SH-SY5Y (cell line): ENCODE measurements at regions not wholly inside any gene's neighbourhood (a gene's known extent, or its start where the extent isn't known, plus 50 kb on each side); places are given as distances from the start of the nearest gene placed in this dataset.

Experiments used
- GATA2 ChIP-seq: IDR thresholded peaks from 2 replicates; pipeline ENCODE4 v1.6.1; 2011; ENCODE audit warnings: mild to moderate bottlenecking, low read depth, low read length
- GATA3 ChIP-seq: IDR thresholded peaks from 2 replicates; pipeline ENCODE4 v1.6.1; 2011; ENCODE audit warnings: low read depth, mild to moderate bottlenecking, low read length, moderate library complexity

- no peak for TF ChIP-seq GATA3
- no peak for TF ChIP-seq GATA2
Observed at GRCh38 chr18:60122339-60122738, 222.5 kb downstream of the PMAIP1 start.

DNA sequence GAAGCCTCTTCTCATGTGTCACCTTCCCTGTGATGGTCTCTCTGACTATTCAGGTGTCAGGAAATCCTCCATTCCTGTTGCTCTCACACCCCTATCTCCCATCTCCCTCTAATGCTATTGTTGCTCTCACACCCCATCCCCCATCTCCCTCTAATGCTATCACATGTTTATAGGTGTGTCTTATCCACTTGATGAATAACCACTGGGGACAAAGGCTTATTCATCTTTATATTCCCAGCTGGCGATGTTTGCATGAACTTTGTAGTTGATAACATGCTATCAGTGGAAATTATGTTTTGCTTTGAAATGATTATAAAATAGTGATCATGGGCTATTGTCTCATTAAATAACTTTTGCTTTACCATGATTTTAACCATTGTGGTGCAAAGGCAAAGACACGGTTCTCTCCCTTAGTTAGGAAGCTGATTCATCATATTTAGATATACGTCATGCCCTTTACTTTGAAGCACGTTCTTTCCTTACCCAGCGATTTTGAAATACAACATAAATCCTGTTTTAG is 220.5 kb downstream of the PMAIP1 start:
- no peak for TF ChIP-seq GATA2
- no peak for TF ChIP-seq GATA3

DNA sequence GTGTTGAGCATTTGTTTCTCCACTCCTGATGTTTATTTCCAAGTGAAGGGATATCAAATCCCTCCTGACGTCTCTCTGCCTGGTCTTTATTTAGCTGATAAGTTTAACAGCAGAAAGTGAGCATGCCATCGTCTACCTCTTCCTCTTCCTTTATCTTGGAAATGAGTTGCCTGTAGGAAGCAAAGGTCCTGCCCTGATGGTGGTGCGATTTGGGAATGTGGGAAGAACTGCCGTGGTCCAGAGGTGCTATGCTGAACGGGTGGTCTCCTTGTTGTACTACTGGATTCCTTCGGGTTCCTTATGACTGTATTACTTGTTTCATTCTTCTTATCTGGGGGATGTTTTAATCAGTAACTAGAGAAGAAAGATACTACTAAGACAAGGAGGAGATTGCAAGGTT is 217.5 kb downstream of the PMAIP1 start:
- TF ChIP-seq GATA3: no peak
- no peak for TF ChIP-seq GATA2

GRCh38 chr18:60113396-60113795 is 213.6 kb downstream of the PMAIP1 start:
- TF ChIP-seq GATA3 (no peak), GATA2 (no peak)

GRCh38 chr18:60112369-60112768 is 212.6 kb downstream of the PMAIP1 start:
- TF ChIP-seq GATA2: no peak
- no peak for TF ChIP-seq GATA3

DNA sequence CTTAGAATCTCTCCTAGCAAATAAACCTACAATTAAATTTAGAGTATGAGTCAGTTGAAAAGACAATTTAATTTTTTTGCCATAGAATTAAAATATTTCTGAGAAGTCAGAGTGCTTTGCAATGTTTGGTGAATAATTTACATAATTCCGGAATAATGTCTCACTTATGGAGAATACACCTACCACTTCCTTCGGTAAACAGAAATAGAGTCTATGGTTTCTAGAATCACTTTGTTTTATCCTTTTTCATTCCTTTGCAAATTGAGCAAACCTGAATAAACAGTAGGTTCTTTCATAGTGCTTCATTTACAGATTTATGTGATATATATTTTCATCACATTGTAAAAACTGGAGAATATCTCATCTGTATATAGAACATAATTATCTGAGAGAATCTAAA is 211.7 kb downstream of the PMAIP1 start:
- TF ChIP-seq GATA2: no peak
- no peak for TF ChIP-seq GATA3

DNA sequence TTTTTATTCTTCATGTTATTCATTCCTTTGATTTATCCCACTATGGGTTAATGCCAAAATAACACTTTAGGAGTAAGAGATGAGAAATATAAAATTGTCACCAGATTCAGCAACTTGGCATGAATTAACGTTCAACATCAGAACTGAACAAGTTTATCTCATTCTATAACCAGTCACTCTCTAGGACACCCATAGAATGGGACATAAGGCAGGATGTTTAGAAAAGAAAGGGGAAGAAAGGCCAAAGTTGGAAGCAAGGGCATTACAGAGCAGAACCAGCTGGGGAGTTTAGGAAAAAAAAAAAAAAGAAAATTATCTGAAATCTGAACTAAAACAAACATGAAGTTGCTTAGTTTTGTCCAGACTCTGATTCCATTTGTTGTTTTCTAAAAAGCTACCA is 211.0 kb downstream of the PMAIP1 start:
- TF ChIP-seq GATA2 (no peak), GATA3 (no peak)

DNA sequence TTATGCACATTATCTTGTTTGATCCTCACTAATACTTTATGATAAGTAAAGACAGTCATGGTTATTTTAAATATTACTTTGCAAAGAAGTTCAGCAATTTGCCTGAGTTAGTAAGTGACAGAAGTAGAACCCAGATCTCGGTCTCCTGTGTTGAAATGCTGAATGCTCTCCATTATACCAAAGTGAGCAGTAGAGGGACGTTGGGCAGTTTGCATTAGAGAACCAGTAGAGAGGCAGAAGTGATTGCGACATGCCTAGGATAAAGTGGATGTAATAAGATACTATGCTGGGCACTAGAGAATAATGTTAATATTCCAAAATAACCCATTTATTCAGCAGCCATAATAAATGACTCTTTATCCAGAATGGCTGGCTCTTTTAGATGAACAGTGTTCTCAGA is 201.0 kb downstream of the PMAIP1 start:
- TF ChIP-seq GATA3: no peak
- no peak for TF ChIP-seq GATA2

DNA sequence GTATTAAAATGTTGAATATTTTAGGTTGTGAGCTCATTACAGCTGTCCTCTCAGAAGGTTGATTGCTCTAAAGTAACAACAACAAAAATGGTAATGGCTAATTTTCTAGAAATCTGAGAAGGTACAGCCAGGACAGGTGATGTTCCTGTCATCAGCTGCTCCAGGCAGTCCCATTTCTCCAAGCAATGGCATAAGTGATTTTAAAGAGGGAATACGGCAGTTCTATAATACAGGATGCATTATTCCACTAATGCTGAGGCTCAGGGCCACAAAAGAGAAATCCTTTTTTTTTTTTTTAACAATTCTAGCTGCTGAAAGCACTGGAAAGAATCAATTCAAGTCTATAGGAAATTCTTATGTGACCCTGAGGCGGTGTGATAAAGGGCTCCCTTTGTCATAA is 199.9 kb downstream of the PMAIP1 start:
- no peak for TF ChIP-seq GATA3
- TF ChIP-seq GATA2: no peak

DNA sequence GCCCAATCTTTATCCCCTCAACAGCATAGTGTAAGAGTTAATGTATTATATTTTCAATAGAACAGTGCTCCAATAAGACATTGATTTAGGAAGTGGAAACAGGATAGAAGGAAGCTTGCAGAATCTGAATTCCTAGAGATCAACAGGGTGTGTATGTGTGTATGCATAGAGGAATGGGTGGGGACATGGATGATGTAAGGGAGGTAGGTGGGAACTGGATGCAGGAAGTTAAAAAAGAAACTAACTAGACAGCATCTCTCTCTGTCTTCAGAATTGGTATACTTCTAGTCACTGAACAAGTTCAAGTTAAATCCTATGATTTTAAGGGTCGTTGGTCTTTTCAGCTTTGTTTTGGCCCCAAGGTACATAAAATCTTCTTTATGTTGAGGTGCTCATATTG is 196.6 kb downstream of the PMAIP1 start:
- TF ChIP-seq GATA2: no peak
- no peak for TF ChIP-seq GATA3

DNA sequence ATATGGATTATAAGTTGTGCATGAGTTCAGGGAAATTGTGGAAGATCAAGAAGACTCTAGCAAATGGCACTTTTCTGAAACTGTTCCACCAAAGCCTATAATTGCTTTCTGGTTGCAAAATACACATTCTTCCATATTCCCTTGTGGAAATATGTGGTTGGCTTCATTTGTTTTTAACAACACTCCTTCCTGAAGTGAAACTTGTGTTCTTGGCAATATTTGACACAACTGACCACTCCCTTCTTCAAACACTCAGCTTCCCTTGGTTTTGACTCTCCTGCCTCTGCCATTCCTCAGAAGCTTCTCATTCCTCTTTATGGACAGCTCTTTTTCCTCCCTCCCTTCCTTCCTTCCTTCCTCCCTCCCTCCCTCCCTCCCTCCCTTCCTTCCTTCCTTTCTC is 192.3 kb downstream of the PMAIP1 start:
- TF ChIP-seq GATA2 (no peak), GATA3 (no peak)

DNA sequence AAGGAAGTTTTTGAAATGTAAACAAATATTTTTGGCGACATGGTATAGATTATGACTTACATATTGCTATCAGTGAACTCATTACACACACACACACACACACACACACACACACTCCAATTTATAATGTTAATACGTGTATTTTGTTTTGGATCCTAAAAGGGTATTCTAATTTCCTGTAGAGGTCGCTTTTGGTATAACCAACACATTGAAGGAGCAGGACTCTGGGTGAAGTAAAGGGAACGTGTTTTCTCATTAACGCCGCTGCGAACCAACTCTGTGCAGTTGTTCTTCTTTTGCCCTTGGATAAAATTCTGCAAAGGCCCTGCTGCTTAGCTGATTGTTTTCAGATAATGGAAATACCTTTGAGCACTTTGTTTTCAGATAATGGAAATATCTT is 190.4 kb downstream of the PMAIP1 start:
- TF ChIP-seq GATA3 (no peak), GATA2 (no peak)

GRCh38 chr18:60082790-60083189 is 183.0 kb downstream of the PMAIP1 start:
- TF ChIP-seq GATA2: no peak
- TF ChIP-seq GATA3: no peak

- TF ChIP-seq GATA2 (no peak), GATA3 (no peak)
Observed at GRCh38 chr18:60082282-60082681, 182.5 kb downstream of the PMAIP1 start.

DNA sequence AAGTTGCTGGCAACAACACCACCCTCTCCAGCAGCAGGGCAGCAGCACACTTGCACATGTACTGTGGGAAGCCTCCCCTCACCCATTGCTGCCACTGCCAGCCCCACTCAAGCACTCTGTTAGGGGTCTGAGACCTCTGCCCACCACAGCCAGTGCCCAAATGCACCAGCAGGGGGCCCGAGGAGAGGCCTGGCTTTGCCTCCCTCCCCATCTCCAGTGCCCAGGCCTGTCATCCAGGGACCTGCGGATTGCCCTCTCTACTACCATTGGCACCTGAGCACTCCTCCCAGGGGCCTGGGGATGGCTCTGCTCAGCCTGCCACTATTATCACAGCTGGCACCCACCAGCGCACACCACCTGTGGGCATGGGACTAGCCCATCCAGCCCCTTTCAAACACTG is 175.7 kb downstream of the PMAIP1 start:
- TF ChIP-seq GATA2 (no peak), GATA3 (no peak)

DNA sequence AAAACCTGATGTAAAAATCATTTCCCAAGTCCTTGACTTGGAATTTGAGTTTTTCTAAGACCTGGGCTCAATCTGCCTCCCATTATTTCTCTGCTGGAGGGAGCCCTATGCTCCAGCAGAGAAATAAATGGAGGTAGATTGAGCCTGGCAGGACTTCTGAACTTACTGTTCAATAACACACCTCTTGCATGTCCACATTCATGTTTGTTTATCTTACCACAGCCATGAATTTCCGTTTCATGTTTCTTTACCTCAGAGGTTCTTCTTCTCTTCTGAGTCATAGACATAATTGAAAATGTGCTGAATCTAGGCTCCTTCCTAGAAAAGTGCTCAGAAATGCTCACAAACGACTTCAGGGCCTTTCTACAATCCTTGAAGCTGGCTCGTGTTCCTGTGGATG is 170.8 kb downstream of the PMAIP1 start:
- no peak for TF ChIP-seq GATA3
- no peak for TF ChIP-seq GATA2

- no peak for TF ChIP-seq GATA2
- no peak for TF ChIP-seq GATA3
Observed at GRCh38 chr18:60069145-60069544, 169.3 kb downstream of the PMAIP1 start.
